ENCODE measurements at regions not wholly inside any gene's neighbourhood (a gene's known extent, or its start where the extent isn't known, plus 50 kb on each side); places are given as distances from the start of the nearest gene placed in this dataset.

DNA sequence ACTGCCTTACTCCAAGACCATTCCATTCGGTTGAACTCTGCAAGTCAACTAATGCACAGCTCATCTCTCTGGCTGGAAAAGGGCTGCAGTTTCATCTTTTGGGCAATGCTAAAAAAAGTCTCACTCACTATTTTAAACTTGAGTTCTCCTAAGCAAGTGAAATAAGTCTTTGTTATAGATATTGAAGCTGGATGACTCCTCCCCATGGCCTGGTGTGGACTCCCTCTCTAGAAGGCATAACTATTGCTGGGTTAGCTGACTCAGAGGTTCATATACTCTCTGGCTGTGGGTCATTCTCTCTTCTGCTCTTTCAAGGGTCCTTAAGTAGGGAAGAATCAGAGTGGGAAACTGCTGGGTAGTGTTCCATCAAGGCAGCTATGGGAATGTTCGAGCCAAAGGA, 88.0 kb downstream of the XCL2 start:
- peaks cover 12% of the 10 kb centered on the region; the same call in 1 of the 2 replicates for H3K9me3 ChIP-seq (ENCODE audit: insufficient read depth, low read length)

GRCh38 chr1:168454211-168454815, 89.5 kb downstream of the XCL2 start:
- Histone ChIP-seq H3K27ac (ENCODE audit: low read depth, low read length) (no peak overlapping the region), H3F3A (ENCODE audit: insufficient read depth) (no peaks in the 10 kb centered on the region), H3K79me2 (ENCODE audit: insufficient read depth, low read length) (no peaks in the 10 kb centered on the region), H3K9me2 (replicated peaks; ENCODE audit: insufficient read depth, low read length) (no peaks in the 10 kb centered on the region), H2AFZ (ENCODE audit: low read depth, low read length, severe bottlenecking) (no peak overlapping the region), H4K20me1 (ENCODE audit: low read depth, low read length) (no peaks in the 10 kb centered on the region), H3K4me3 (ENCODE audit: insufficient read depth, low read length, poor library complexity, severe bottlenecking) (no peak overlapping the region), H3K9me3 (ENCODE audit: insufficient read depth, low read length) (peaks cover 16% of the 10 kb centered on the region), H3K36me3 (ENCODE audit: low read length) (no peaks in the 10 kb centered on the region), H3K4me2 (ENCODE audit: low read depth, low read length, poor library complexity, severe bottlenecking) (no peak overlapping the region), H3K27me3 (ENCODE audit: low read length) (no peaks in the 10 kb centered on the region), H3K9ac (ENCODE audit: low read length) (no peak overlapping the region)
- TF ChIP-seq EZH2phosphoT487 (conservative IDR thresholded peaks at IDR 0.05; ENCODE audit: low read length) (no peak), CTCF (IDR thresholded peaks at IDR 0.05; ENCODE audit: insufficient read depth, low read length, poor library complexity, severe bottlenecking) (no peak)

More for the DNA sequence above, 88.0 kb downstream of the XCL2 start:
- TF ChIP-seq CTCF (IDR thresholded peaks at IDR 0.05; ENCODE audit: insufficient read depth, low read length, poor library complexity, severe bottlenecking): no peak
- no peak for TF ChIP-seq EZH2phosphoT487 (conservative IDR thresholded peaks at IDR 0.05; ENCODE audit: low read length)
- Histone ChIP-seq H3K36me3 (ENCODE audit: low read length) (no peaks in the 10 kb centered on the region), H3K9me2 (replicated peaks; ENCODE audit: insufficient read depth, low read length) (no peaks in the 10 kb centered on the region), H3K27me3 (ENCODE audit: low read length) (no peaks in the 10 kb centered on the region), H2AFZ (ENCODE audit: low read depth, low read length, severe bottlenecking) (no peak overlapping the region), H3F3A (ENCODE audit: insufficient read depth) (no peaks in the 10 kb centered on the region), H3K27ac (ENCODE audit: low read depth, low read length) (no peak overlapping the region), H3K4me2 (ENCODE audit: low read depth, low read length, poor library complexity, severe bottlenecking) (no peak overlapping the region), H3K79me2 (ENCODE audit: insufficient read depth, low read length) (no peaks in the 10 kb centered on the region), H3K4me3 (ENCODE audit: insufficient read depth, low read length, poor library complexity, severe bottlenecking) (no peak overlapping the region), H4K20me1 (ENCODE audit: low read depth, low read length) (no peaks in the 10 kb centered on the region), H3K9ac (ENCODE audit: low read length) (no peak overlapping the region)

DNA sequence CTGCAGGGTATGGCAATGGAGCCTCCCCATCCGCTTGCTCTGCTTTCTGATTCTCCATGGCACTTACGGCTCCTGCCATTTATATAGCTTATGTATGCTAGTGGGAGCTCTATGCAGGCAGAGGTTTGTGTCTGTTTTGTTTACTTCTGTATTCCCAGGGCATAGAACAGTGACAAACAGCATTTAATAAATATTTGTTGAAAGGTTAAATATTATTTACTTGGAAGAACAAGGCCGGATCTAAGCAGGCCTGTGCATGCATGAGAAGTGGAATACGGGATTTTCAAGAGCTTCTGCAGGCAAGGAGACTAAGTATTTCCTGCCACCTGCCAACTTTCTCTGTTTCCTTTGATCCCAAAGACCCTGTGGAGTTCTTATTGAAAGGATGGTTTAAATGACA, 90.7 kb downstream of the XCL2 start:
- Histone ChIP-seq H3K27me3 (ENCODE audit: low read length) (no peaks in the 10 kb centered on the region), H3F3A (ENCODE audit: insufficient read depth) (no peaks in the 10 kb centered on the region), H3K27ac (ENCODE audit: low read depth, low read length) (no peak overlapping the region), H3K79me2 (ENCODE audit: insufficient read depth, low read length) (no peaks in the 10 kb centered on the region), H2AFZ (ENCODE audit: low read depth, low read length, severe bottlenecking) (no peak overlapping the region), H3K36me3 (ENCODE audit: low read length) (no peaks in the 10 kb centered on the region), H3K9ac (ENCODE audit: low read length) (no peak overlapping the region), H3K9me2 (replicated peaks; ENCODE audit: insufficient read depth, low read length) (no peaks in the 10 kb centered on the region), H4K20me1 (ENCODE audit: low read depth, low read length) (no peaks in the 10 kb centered on the region), H3K4me3 (ENCODE audit: insufficient read depth, low read length, poor library complexity, severe bottlenecking) (no peak overlapping the region), H3K9me3 (ENCODE audit: insufficient read depth, low read length) (peaks cover 16% of the 10 kb centered on the region), H3K4me2 (ENCODE audit: low read depth, low read length, poor library complexity, severe bottlenecking) (no peak overlapping the region)
- TF ChIP-seq EZH2phosphoT487 (conservative IDR thresholded peaks at IDR 0.05; ENCODE audit: low read length): no peak
- TF ChIP-seq CTCF (IDR thresholded peaks at IDR 0.05; ENCODE audit: insufficient read depth, low read length, poor library complexity, severe bottlenecking): no peak

All from SU-DHL-6 (cell line).